GM18858 (cell line): ENCODE measurements at regions not wholly inside any gene's neighbourhood (a gene's known extent, or its start where the extent isn't known, plus 50 kb on each side); places are given as distances from the start of the nearest gene placed in this dataset.
"Not testable (repeated sequence)": the region's sequence is repeated elsewhere in the genome, so short reads cannot be mapped to it uniquely, and the experiment has no call there.

Source experiments
- ATAC-seq: cut with Tn5 transposase; IDR thresholded peaks from one replicate; pipeline ENCODE4 v1.9.1; 2021; ENCODE audit not compliant: unreplicated experiment

DNA sequence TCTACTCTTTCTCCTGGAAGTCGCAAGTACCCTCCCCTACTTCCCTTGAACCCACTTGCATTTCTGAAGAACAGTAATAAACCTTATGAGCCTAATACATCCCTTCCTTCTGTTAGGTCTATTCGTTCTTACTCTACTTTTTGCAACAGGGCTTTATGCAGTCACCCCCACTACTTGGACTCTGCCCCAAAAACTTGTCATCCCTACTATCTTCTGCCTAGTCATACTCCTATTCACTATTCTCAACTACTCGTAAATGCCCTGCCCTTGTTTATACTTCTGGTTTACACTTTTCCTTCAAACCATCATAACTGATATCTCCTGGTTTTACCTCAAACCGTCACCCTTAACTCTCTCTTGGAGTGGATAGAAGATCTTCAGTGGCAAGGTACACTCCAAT, 55.2 kb upstream of the SLIT2 start:
- no peak for ATAC-seq

GRCh38 chr4:20195071-20195885, 56.4 kb upstream of the SLIT2 start:
- ATAC-seq = no peak

DNA sequence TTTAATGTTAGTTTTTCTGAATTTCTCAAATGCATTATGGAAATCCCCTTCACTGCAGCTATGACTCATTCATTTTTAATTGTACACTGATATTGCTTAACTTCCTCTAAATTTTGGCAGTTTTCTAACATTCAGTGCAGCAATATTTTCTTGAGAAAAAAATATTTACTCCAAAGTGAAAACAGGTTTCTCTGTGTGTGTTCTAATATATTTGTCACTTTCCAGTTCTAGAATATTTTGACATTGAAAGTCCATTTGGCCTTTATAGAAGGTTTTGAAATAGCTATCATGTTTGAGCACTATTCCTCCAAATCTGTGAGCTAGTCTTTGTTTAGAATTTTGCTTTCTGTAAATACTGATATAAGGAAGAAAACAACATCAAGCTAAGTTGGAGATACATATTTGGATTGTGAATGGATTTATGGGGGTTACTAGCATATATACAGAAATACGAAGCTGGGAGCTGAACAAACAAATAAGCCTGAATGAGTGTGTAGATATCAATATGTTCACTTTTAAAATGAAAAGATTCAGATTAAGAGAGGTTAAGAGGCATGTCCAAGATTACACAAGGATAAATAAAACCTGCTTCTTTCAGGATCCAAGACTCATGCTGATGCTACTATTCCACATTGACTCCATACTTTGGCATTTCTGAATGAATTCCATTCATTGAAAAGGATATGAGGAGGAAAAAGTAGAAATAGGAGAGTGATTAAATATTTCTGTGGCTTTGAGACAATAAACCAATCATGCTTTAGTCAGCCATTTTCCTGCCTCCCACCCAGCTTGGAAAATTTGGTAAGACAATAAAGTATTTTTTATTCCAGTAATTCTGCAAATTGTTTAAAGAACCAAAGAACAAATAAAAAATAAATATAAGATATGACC, 57.3 kb upstream of the SLIT2 start:
- peak; percentile 53 for ATAC-seq

GRCh38 chr4:20193141-20193936, 58.4 kb upstream of the SLIT2 start:
- no peak for ATAC-seq

- ATAC-seq = no peak
Observed at GRCh38 chr4:20192736-20193135, 59.0 kb upstream of the SLIT2 start.

- ATAC-seq = no peak
Observed at GRCh38 chr4:20185103-20185502, 66.6 kb upstream of the SLIT2 start.

- not testable (repeated sequence) for ATAC-seq
Observed at GRCh38 chr4:20183131-20183530, 68.6 kb upstream of the SLIT2 start.

- no peak for ATAC-seq
Observed at GRCh38 chr4:20181926-20182325, 69.8 kb upstream of the SLIT2 start.

DNA sequence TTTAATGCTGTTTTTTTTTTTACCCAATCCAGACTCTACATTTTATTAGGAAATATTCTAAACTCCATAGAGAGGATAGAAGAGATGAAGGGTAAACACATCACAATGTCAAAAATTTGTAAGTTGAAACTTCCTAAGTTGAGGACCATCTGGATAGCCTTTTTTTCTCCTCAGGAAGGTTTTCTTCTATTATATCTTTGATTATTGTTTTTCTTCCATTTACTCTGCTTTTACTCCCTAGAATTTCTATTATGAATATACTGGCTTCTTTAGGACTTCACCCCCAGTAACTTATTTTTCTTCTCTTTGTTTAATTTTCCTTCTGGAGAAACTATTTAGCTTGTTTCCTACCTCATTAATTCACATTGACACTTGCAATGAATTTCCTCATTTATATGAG, 71.2 kb upstream of the SLIT2 start:
- ATAC-seq = no peak

- no peak for ATAC-seq
Observed at GRCh38 chr4:20178902-20179576, 72.7 kb upstream of the SLIT2 start.

- ATAC-seq = no peak
Observed at GRCh38 chr4:20176881-20177280, 74.8 kb upstream of the SLIT2 start.

- ATAC-seq = no peak
Observed at GRCh38 chr4:20172070-20172760, 79.5 kb upstream of the SLIT2 start.

DNA sequence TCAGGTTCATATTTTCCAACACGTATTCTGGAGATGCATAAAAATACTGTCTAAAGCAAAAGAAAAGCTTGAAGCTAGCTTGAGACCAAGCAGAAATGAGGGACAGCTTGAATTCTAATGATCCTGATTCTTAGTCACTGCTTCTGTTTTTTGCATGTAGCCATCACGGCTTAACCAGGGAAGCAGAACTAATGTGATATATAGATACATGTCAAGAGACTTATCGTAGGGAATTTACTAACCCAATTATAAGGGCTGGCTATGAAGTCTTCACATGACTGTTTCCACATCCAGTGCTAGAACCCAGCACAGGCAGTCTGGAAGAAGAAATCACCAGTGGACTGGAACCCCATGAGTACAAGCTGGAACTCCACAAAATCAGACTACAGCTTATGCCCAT, 85.2 kb upstream of the SLIT2 start:
- ATAC-seq = no peak

- no peak for ATAC-seq
Observed at GRCh38 chr4:20159516-20159915, 92.2 kb upstream of the SLIT2 start.

GRCh38 chr4:20158195-20158594, 93.5 kb upstream of the SLIT2 start:
- ATAC-seq = no peak

GRCh38 chr4:20151436-20151835, 100.3 kb upstream of the SLIT2 start:
- ATAC-seq = no peak

DNA sequence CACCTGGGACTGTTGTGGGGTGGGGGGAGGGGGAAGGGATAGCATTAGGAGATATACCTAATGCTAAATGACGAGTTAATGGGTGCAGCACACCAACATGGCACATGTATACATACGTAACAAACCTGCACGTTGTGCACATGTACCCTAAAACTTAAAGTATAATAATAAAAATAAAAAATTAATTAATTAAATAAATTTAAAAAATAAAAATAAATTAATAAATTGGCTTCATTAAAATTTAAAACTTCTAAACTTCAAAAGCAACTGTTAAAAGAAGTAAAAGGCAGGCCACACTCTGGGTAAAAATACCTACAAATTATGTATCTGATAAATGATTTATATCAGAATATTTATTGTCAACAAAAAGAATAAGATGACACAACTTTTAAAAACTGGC, 102.6 kb upstream of the SLIT2 start:
- ATAC-seq = not testable (repeated sequence)

DNA sequence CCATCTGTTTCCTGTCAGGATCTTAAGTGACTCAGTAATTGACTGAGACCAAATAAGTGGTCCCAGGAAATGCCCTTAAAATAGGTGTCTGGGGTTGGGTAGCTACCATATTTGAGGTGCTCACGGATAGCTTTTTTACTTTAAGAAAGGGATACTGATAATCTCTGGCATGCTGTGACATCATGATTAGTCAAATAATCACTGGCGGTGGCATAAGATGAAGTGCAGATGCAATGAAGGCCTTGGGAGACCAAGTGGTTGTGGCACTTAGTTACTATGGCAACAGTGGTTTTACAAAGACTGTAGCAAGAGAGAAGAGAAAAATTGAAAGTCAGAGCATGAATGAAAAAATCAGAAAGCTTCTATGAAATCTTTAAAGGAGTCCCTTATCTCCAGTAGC, 114.5 kb upstream of the SLIT2 start:
- ATAC-seq = no peak

GRCh38 chr4:20127626-20128025, 124.1 kb upstream of the SLIT2 start:
- no peak for ATAC-seq

DNA sequence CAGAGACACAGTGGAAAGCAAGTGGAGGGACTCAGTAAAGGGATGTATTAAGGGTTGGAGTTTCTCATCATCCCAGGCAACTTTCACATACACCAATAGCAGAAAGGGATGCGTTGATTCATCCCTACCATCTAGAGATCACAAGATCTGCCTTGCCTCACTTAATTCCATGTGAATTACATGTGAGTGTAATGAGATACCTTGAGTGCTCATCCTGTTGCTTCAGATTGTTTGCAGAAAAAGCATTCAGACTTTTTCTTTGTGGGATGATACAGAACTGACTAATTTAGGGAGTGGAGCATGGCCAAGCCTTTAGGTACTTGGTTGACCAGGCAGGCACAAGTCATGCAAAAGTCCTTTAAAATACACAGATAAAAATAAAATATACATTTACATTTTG, 124.8 kb upstream of the SLIT2 start:
- no peak for ATAC-seq
